ENCODE measurements at regions not wholly inside any gene's neighbourhood (a gene's known extent, or its start where the extent isn't known, plus 50 kb on each side); places are given as distances from the start of the nearest gene placed in this dataset.

DNA sequence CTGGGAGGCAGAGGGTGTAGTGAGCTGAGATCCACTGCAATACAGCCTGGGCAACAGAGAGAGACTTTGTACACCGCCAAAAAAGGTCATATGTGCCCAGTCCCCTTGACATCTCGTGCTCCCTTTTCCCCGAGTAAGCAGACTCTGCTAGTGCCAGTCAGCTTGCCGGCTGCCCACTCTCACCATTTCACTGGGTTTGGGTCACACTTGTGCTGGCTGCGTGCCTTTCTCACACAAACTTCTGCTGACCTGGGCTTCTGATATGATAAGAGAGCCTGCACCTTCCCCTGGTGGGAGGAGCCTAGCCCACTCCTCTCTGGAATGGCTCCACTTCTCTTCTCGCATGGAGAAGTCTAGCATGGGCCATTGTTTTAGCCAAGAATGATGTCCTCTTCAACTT is 53.4 kb downstream of the MPP7 start:
- TF ChIP-seq, protein P1, sequence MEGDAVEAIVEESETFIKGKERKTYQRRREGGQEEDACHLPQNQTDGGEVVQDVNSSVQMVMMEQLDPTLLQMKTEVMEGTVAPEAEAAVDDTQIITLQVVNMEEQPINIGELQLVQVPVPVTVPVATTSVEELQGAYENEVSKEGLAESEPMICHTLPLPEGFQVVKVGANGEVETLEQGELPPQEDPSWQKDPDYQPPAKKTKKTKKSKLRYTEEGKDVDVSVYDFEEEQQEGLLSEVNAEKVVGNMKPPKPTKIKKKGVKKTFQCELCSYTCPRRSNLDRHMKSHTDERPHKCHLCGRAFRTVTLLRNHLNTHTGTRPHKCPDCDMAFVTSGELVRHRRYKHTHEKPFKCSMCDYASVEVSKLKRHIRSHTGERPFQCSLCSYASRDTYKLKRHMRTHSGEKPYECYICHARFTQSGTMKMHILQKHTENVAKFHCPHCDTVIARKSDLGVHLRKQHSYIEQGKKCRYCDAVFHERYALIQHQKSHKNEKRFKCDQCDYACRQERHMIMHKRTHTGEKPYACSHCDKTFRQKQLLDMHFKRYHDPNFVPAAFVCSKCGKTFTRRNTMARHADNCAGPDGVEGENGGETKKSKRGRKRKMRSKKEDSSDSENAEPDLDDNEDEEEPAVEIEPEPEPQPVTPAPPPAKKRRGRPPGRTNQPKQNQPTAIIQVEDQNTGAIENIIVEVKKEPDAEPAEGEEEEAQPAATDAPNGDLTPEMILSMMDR (IDR thresholded peaks at IDR 0.05; ENCODE audit: low read length): no peak
- TF ChIP-seq EZH2phosphoT487 (IDR thresholded peaks at IDR 0.05; ENCODE audit: low read length) (no peak), EZH2 (optimal IDR thresholded peaks at IDR 0.05; ENCODE audit: low read depth, low read length) (no peak)

All from MM.1S (cell line).